Neural progenitor cell (in vitro differentiated cells): ENCODE measurements at regions not wholly inside any gene's neighbourhood (a gene's known extent, or its start where the extent isn't known, plus 50 kb on each side); places are given as distances from the start of the nearest gene placed in this dataset.

Source experiments
- DNase-seq: peaks from one replicate; pipeline ENCODE4 v3.0.0-alpha.2; 2016; ENCODE audit warnings: low spot score
- H2AFZ ChIP-seq: fragments of 200-600 bp; sonication (generic); replicated peaks from 2 replicates; pipeline ENCODE4 v1.6.1; 2016; ENCODE audit warnings: antibody characterized with exemption
- H3F3A ChIP-seq: fragments of 200-600 bp; sonication (generic); 2 replicates; pipeline ENCODE4 v1.6.1; 2016; ENCODE audit warnings: antibody characterized with exemption, low read depth
- H3K27ac ChIP-seq: fragments of 200-600 bp; sonication (generic); 2 replicates; pipeline ENCODE4 v1.5.1; 2016; ENCODE audit warnings: mild to moderate bottlenecking
- H3K27me3 ChIP-seq: fragments of 200-600 bp; sonication (generic); 2 replicates; pipeline ENCODE4 v1.6.1; 2016; ENCODE audit warnings: mild to moderate bottlenecking, moderate library complexity
- H3K36me3 ChIP-seq: fragments of 200-600 bp; sonication (generic); 2 replicates; pipeline ENCODE4 v1.5.1; 2016
- H3K4me1 ChIP-seq: fragments of 200-600 bp; sonication (generic); 2 replicates; pipeline ENCODE4 v1.6.1; 2016; ENCODE audit warnings: mixed run types
- H3K4me2 ChIP-seq: fragments of 200-600 bp; sonication (generic); 2 replicates; pipeline ENCODE4 v1.6.1; 2016
- H3K4me3 ChIP-seq: fragments of 200-600 bp; sonication (generic); 2 replicates; pipeline ENCODE4 v1.5.1; 2016
- H3K79me2 ChIP-seq: fragments of 200-600 bp; sonication (generic); 2 replicates; pipeline ENCODE4 v1.6.1; 2016; ENCODE audit warnings: low read depth
- H3K9ac ChIP-seq: fragments of 200-600 bp; sonication (generic); 2 replicates; pipeline ENCODE4 v1.6.1; 2016
- H3K9me3 ChIP-seq: fragments of 200-600 bp; sonication (generic); 2 replicates; pipeline ENCODE4 v1.5.1; 2016; ENCODE audit warnings: low read depth
- H4K20me1 ChIP-seq: fragments of 200-600 bp; sonication (generic); 2 replicates; pipeline ENCODE4 v1.6.1; 2016; ENCODE audit warnings: low read depth
- H3K27ac Mint-ChIP-seq: 3 replicates; pipeline ENCODE4 v1.8.0; 2021; ENCODE audit warnings: mixed read lengths
- H3K27me3 Mint-ChIP-seq: 2 replicates; pipeline ENCODE4 v1.8.0; 2022; ENCODE audit warnings: low read depth, mild to moderate bottlenecking, inconsistent platforms, moderate library complexity, mixed read lengths; ENCODE audit not compliant: insufficient read depth
- H3K36me3 Mint-ChIP-seq: 3 replicates; pipeline ENCODE4 v1.8.0; 2021; ENCODE audit warnings: mixed read lengths
- H3K4me1 Mint-ChIP-seq: 3 replicates; pipeline ENCODE4 v1.8.0; 2021; ENCODE audit warnings: mixed read lengths
- H3K4me3 Mint-ChIP-seq: 3 replicates; pipeline ENCODE4 v1.8.0; 2021; ENCODE audit warnings: mild to moderate bottlenecking, moderate library complexity, mixed read lengths
- H3K9me3 Mint-ChIP-seq: 3 replicates; pipeline ENCODE4 v1.8.0; 2020; ENCODE audit warnings: mixed read lengths
- EZH2 ChIP-seq: fragments of 200-600 bp; sonication (generic); IDR thresholded peaks from 2 replicates; pipeline ENCODE4 v1.6.1; 2017; ENCODE audit warnings: antibody characterized with exemption, mild to moderate bottlenecking, moderate library complexity
- EZH2phosphoT487 ChIP-seq: fragments of 200-600 bp; sonication (generic); IDR thresholded peaks from 2 replicates; pipeline ENCODE4 v1.6.1; 2017; ENCODE audit warnings: antibody characterized with exemption
- TF ChIP-seq, protein P1 (sequence below): fragments of 200-600 bp; sonication (generic); IDR thresholded peaks from 2 replicates; pipeline ENCODE4 v1.5.1; 2017; ENCODE audit warnings: antibody characterized with exemption, mild to moderate bottlenecking

GRCh38 chr9:113787871-113788270 lies 88.2 kb upstream of the ZNF618 start:
- H2AFZ ChIP-seq: no peak overlapping the region
- peak; percentile 56 for DNase-seq
- H3K36me3 Mint-ChIP-seq: no peaks in the 10 kb centered on the region
- H3K27me3 ChIP-seq: no peaks in the 10 kb centered on the region
- no peaks in the 10 kb centered on the region for H3K9me3 ChIP-seq
- H3K27ac Mint-ChIP-seq: peak overlapping the region; percentile 26
- peaks cover 4% of the 10 kb centered on the region for H3K27me3 Mint-ChIP-seq
- H3K4me1 Mint-ChIP-seq: peaks cover 12% of the 10 kb centered on the region
- no peaks in the 10 kb centered on the region for H4K20me1 ChIP-seq
- no peak overlapping the region for H3K9ac ChIP-seq
- H3K36me3 ChIP-seq: no peaks in the 10 kb centered on the region
- no peak overlapping the region for H3K4me2 ChIP-seq
- H3K4me3 Mint-ChIP-seq: no peak overlapping the region
- H3K27ac ChIP-seq: no peak overlapping the region
- no peaks in the 10 kb centered on the region for H3K9me3 Mint-ChIP-seq
- H3K79me2 ChIP-seq: no peaks in the 10 kb centered on the region
- no peak overlapping the region for H3K4me3 ChIP-seq
- TF ChIP-seq, protein P1, sequence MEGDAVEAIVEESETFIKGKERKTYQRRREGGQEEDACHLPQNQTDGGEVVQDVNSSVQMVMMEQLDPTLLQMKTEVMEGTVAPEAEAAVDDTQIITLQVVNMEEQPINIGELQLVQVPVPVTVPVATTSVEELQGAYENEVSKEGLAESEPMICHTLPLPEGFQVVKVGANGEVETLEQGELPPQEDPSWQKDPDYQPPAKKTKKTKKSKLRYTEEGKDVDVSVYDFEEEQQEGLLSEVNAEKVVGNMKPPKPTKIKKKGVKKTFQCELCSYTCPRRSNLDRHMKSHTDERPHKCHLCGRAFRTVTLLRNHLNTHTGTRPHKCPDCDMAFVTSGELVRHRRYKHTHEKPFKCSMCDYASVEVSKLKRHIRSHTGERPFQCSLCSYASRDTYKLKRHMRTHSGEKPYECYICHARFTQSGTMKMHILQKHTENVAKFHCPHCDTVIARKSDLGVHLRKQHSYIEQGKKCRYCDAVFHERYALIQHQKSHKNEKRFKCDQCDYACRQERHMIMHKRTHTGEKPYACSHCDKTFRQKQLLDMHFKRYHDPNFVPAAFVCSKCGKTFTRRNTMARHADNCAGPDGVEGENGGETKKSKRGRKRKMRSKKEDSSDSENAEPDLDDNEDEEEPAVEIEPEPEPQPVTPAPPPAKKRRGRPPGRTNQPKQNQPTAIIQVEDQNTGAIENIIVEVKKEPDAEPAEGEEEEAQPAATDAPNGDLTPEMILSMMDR: peak; percentile 44
- no peak for TF ChIP-seq EZH2phosphoT487
- H3F3A ChIP-seq: no peaks in the 10 kb centered on the region
- H3K4me1 ChIP-seq: no peaks in the 10 kb centered on the region

- no peak overlapping the region for H3K27ac ChIP-seq
- H3F3A ChIP-seq: no peaks in the 10 kb centered on the region
- no peak overlapping the region for H3K4me3 ChIP-seq
- no peaks in the 10 kb centered on the region for H3K36me3 Mint-ChIP-seq
- no peak overlapping the region for H3K4me2 ChIP-seq
- peaks cover 12% of the 10 kb centered on the region for H3K4me1 Mint-ChIP-seq
- H2AFZ ChIP-seq: no peak overlapping the region
- H3K4me1 ChIP-seq: no peaks in the 10 kb centered on the region
- H3K27me3 Mint-ChIP-seq: peaks cover 6% of the 10 kb centered on the region
- no peaks in the 10 kb centered on the region for H3K27me3 ChIP-seq
- no peaks in the 10 kb centered on the region for H3K79me2 ChIP-seq
- no peaks in the 10 kb centered on the region for H4K20me1 ChIP-seq
- no peak overlapping the region for H3K9ac ChIP-seq
- TF ChIP-seq EZH2phosphoT487: no peak
- TF ChIP-seq, protein P1: no peak
- no peak for DNase-seq
- H3K36me3 ChIP-seq: no peaks in the 10 kb centered on the region
- no peak overlapping the region for H3K4me3 Mint-ChIP-seq
- no peak overlapping the region for H3K27ac Mint-ChIP-seq
- H3K9me3 Mint-ChIP-seq: no peaks in the 10 kb centered on the region
- H3K9me3 ChIP-seq: no peaks in the 10 kb centered on the region
Observed at GRCh38 chr9:113788616-113789330, 87.3 kb upstream of the ZNF618 start.

DNA sequence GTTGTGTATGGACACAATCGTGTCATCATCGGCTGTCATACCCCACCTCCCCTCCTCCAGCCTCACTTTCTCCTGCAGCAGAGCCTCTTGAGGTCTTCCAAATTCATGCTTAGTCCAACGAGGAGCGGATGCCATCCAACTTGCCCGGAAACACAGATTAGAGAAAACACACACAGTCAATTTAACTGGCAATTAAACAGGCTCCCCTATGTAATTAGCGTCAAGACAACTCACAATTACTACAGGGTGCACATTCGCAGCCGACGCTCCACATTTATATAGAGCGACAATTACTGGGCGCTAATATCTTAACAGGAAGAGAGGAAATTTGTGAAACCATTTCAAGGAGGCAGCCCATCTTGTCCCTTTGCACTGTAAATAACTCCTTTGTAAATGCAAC lies 86.0 kb upstream of the ZNF618 start:
- Histone ChIP-seq H3F3A (no peaks in the 10 kb centered on the region), H3K9me3 (no peaks in the 10 kb centered on the region), H3K27ac (no peak overlapping the region), H3K4me3 (no peak overlapping the region), H3K27me3 (no peaks in the 10 kb centered on the region), H3K79me2 (no peaks in the 10 kb centered on the region), H3K4me1 (no peaks in the 10 kb centered on the region), H3K9ac (no peak overlapping the region), H3K4me2 (no peak overlapping the region), H3K36me3 (no peaks in the 10 kb centered on the region), H4K20me1 (no peaks in the 10 kb centered on the region), H2AFZ (no peak overlapping the region)
- Mint-ChIP-seq H3K4me3 (no peak overlapping the region), H3K27me3 (peaks cover 6% of the 10 kb centered on the region), H3K4me1 (peaks cover 9% of the 10 kb centered on the region), H3K36me3 (no peaks in the 10 kb centered on the region), H3K27ac (no peak overlapping the region), H3K9me3 (no peaks in the 10 kb centered on the region)
- DNase-seq: no peak
- TF ChIP-seq EZH2: no peak
- TF ChIP-seq, protein P1: no peak
- TF ChIP-seq EZH2phosphoT487: no peak
